ENCODE measurements at regions not wholly inside any gene's neighbourhood (a gene's known extent, or its start where the extent isn't known, plus 50 kb on each side); places are given as distances from the start of the nearest gene placed in this dataset.

GRCh38 chr1:229941160-229941559, 125.9 kb upstream of the GALNT2 start:
- H3K36me3 Mint-ChIP-seq (ENCODE audit: insufficient read depth) = no peaks in the 10 kb centered on the region

GRCh38 chr1:229941831-229942230, 125.2 kb upstream of the GALNT2 start:
- H3K36me3 Mint-ChIP-seq (ENCODE audit: insufficient read depth) = no peaks in the 10 kb centered on the region
- no peak overlapping the region for H3K27ac Mint-ChIP-seq
- no peak for DNase-seq (ENCODE audit: low spot score, unreplicated experiment)

More at GRCh38 chr1:229941160-229941559, 125.9 kb upstream of the GALNT2 start:
- no peak for TF ChIP-seq CTCF (IDR thresholded peaks at IDR 0.05; ENCODE audit: unreplicated experiment)
- DNase-seq (ENCODE audit: low spot score, unreplicated experiment) = no peak
- Mint-ChIP-seq H3K9me3 (ENCODE audit: low read depth) (no peaks in the 10 kb centered on the region), H3K27me3 (peaks cover 5% of the 10 kb centered on the region), H3K4me3 (ENCODE audit: low read depth) (no peak overlapping the region), H3K4me1 (ENCODE audit: low read depth) (peaks cover 9% of the 10 kb centered on the region), H3K27ac (peak overlapping the region; percentile 28)

GRCh38 chr1:229942501-229942900, 124.5 kb upstream of the GALNT2 start:
- Mint-ChIP-seq H3K9me3 (ENCODE audit: low read depth) (no peaks in the 10 kb centered on the region), H3K27ac (no peak overlapping the region), H3K4me1 (ENCODE audit: low read depth) (peaks cover 9% of the 10 kb centered on the region), H3K4me3 (ENCODE audit: low read depth) (no peak overlapping the region), H3K27me3 (peaks cover 5% of the 10 kb centered on the region), H3K36me3 (ENCODE audit: insufficient read depth) (no peaks in the 10 kb centered on the region)
- no peak for DNase-seq (ENCODE audit: low spot score, unreplicated experiment)
- no peak for TF ChIP-seq CTCF (IDR thresholded peaks at IDR 0.05; ENCODE audit: unreplicated experiment)

More at GRCh38 chr1:229941831-229942230, 125.2 kb upstream of the GALNT2 start:
- no peak for TF ChIP-seq CTCF (IDR thresholded peaks at IDR 0.05; ENCODE audit: unreplicated experiment)
- no peak overlapping the region for H3K4me3 Mint-ChIP-seq (ENCODE audit: low read depth)
- H3K4me1 Mint-ChIP-seq (ENCODE audit: low read depth) = peaks cover 9% of the 10 kb centered on the region
- peaks cover 5% of the 10 kb centered on the region for H3K27me3 Mint-ChIP-seq
- no peaks in the 10 kb centered on the region for H3K9me3 Mint-ChIP-seq (ENCODE audit: low read depth)

GRCh38 chr1:229943148-229943714, 123.8 kb upstream of the GALNT2 start:
- Mint-ChIP-seq H3K36me3 (ENCODE audit: insufficient read depth) (no peaks in the 10 kb centered on the region), H3K27me3 (peaks cover 5% of the 10 kb centered on the region), H3K27ac (no peak overlapping the region), H3K4me3 (ENCODE audit: low read depth) (no peak overlapping the region), H3K4me1 (ENCODE audit: low read depth) (peaks cover 9% of the 10 kb centered on the region), H3K9me3 (ENCODE audit: low read depth) (no peaks in the 10 kb centered on the region)
- DNase-seq (ENCODE audit: low spot score, unreplicated experiment) = no peak
- TF ChIP-seq CTCF (IDR thresholded peaks at IDR 0.05; ENCODE audit: unreplicated experiment) = no peak

- H3K27ac Mint-ChIP-seq = no peak overlapping the region
- H3K27me3 Mint-ChIP-seq = peaks cover 5% of the 10 kb centered on the region
- H3K9me3 Mint-ChIP-seq (ENCODE audit: low read depth) = no peaks in the 10 kb centered on the region
Measured at GRCh38 chr1:229943988-229944743, 122.9 kb upstream of the GALNT2 start.

More at GRCh38 chr1:229943988-229944743, 122.9 kb upstream of the GALNT2 start:
- Mint-ChIP-seq H3K4me1 (ENCODE audit: low read depth) (peaks cover 9% of the 10 kb centered on the region), H3K36me3 (ENCODE audit: insufficient read depth) (no peaks in the 10 kb centered on the region), H3K4me3 (ENCODE audit: low read depth) (no peak overlapping the region)
- DNase-seq (ENCODE audit: low spot score, unreplicated experiment) = no peak
- TF ChIP-seq CTCF (IDR thresholded peaks at IDR 0.05; ENCODE audit: unreplicated experiment) = no peak
